Peyer's patch (tissue), 4 donors: ENCODE measurements at regions not wholly inside any gene's neighbourhood (a gene's known extent, or its start where the extent isn't known, plus 50 kb on each side); places are given as distances from the start of the nearest gene placed in this dataset.

Experiments
- POLR2A ChIP-seq, 2 donors: fragments of 450-650 bp; IDR thresholded peaks; one replicate each; pipeline ENCODE4 v1.5.1; 2017; ENCODE audit warnings: antibody characterized with exemption in 2 of 2, mild to moderate bottlenecking in 2 of 2, moderate library complexity in 2 of 2
- TF ChIP-seq, protein P1 (sequence below), 6 experiments: fragments of 450-650 bp in 4 of 6; fragments of 200-600 bp in 2 of 6; sonication (generic) in 1 of 6; IDR thresholded peaks; one replicate each; pipeline ENCODE4 v1.5.1; 2017 to 2019; ENCODE audit warnings: antibody characterized with exemption in 6 of 6, mild to moderate bottlenecking in 3 of 6, moderate library complexity in 1 of 6

DNA sequence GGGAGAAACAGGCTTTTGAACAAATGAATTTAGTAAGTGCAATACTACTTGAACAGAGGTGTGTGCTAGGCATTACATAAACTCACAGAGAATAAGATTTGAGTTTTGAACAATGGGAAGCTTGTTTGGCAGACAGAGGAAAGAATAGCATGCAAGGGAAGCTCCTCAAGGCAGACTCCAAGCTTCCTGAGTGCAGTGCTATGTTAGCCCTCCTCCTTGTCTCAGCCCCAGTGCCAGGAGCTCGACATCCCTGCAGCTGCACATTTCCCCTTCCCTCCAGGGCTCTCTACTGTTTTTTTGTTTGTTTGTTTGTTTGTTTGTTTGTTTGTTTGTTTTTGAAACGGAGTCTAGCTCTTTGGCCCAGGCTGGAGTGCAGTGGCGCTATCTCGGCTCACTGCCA lies 237.5 kb downstream of the IPMK start:
- TF ChIP-seq, protein P1, sequence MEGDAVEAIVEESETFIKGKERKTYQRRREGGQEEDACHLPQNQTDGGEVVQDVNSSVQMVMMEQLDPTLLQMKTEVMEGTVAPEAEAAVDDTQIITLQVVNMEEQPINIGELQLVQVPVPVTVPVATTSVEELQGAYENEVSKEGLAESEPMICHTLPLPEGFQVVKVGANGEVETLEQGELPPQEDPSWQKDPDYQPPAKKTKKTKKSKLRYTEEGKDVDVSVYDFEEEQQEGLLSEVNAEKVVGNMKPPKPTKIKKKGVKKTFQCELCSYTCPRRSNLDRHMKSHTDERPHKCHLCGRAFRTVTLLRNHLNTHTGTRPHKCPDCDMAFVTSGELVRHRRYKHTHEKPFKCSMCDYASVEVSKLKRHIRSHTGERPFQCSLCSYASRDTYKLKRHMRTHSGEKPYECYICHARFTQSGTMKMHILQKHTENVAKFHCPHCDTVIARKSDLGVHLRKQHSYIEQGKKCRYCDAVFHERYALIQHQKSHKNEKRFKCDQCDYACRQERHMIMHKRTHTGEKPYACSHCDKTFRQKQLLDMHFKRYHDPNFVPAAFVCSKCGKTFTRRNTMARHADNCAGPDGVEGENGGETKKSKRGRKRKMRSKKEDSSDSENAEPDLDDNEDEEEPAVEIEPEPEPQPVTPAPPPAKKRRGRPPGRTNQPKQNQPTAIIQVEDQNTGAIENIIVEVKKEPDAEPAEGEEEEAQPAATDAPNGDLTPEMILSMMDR (IDR thresholded peaks at IDR 0.05), result no peak
- TF ChIP-seq POLR2A (IDR thresholded peaks at IDR 0.05), result no peak
